HL-60 (cell line): ENCODE measurements at regions not wholly inside any gene's neighbourhood (a gene's known extent, or its start where the extent isn't known, plus 50 kb on each side); places are given as distances from the start of the nearest gene placed in this dataset.

Experiments used
- DNase-seq, 2 experiments: peaks; one replicate each; pipeline ENCODE4 v3.0.0-alpha.2; 2010 to 2020; ENCODE audit warnings: low read depth in 1 of 2, low spot score in 1 of 2
- H3K27ac ChIP-seq: fragments of 250-450 bp; sonication (Bioruptor Pico); replicated peaks from 2 replicates; pipeline ENCODE4 v1.5.1; 2020; ENCODE audit warnings: mild to moderate bottlenecking, moderate library complexity
- H3K27me3 ChIP-seq: fragments of 250-450 bp; sonication (Bioruptor Pico); 2 replicates; pipeline ENCODE4 v1.5.1; 2021; ENCODE audit warnings: mild to moderate bottlenecking, moderate library complexity; ENCODE audit not compliant: insufficient read depth, poor library complexity, severe bottlenecking
- H3K4me3 ChIP-seq: replicated peaks from 2 replicates; pipeline ENCODE4 v1.5.1; 2011; ENCODE audit warnings: mild to moderate bottlenecking, control low read depth, low read length; ENCODE audit not compliant: insufficient read depth
- GABPA ChIP-seq: IDR thresholded peaks from 2 replicates; pipeline ENCODE4 v1.6.1; 2012; ENCODE audit warnings: low read depth
- POLR2AphosphoS5 ChIP-seq: IDR thresholded peaks from 2 replicates; pipeline ENCODE4 v1.6.1; 2012; ENCODE audit warnings: low read depth
- SPI1 ChIP-seq: IDR thresholded peaks from 2 replicates; pipeline ENCODE4 v1.6.1; 2012; ENCODE audit warnings: low read depth, mild to moderate bottlenecking, borderline replicate concordance
- TF ChIP-seq, protein P1 (sequence below): IDR thresholded peaks from 2 replicates; pipeline ENCODE4 v1.6.1; 2012; ENCODE audit warnings: low read depth; ENCODE audit not compliant: insufficient replicate concordance
- TF ChIP-seq, protein P2 (sequence below): IDR thresholded peaks from one replicate; pipeline ENCODE4 v1.5.1; 2011; ENCODE audit warnings: low read length, control low read depth, inconsistent platforms; ENCODE audit not compliant: insufficient read depth

DNA sequence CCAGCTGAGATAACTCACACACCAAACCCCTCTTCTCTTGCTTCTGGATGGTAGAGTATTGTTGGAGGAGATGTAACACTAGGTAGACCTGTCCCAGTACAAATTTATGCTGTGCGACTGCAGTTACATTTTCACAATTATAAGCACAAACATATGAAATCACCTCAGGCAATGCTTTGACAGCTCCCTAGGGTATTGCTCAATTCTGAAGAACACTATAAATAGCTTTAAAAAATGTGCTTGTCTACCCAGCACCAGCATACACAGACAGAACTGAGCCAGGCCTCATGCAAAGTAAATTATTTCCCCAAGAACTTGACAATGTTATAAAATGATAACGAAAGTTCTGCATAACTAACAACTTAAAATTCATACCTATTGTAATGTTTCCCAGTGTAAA, 1999.1 kb upstream of the ADGRL3 start:
- no peak for DNase-seq
- H3K4me3 ChIP-seq: no peak overlapping the region
- TF ChIP-seq POLR2AphosphoS5 (no peak), GABPA (no peak), SPI1 (no peak)
- TF ChIP-seq, protein P1, sequence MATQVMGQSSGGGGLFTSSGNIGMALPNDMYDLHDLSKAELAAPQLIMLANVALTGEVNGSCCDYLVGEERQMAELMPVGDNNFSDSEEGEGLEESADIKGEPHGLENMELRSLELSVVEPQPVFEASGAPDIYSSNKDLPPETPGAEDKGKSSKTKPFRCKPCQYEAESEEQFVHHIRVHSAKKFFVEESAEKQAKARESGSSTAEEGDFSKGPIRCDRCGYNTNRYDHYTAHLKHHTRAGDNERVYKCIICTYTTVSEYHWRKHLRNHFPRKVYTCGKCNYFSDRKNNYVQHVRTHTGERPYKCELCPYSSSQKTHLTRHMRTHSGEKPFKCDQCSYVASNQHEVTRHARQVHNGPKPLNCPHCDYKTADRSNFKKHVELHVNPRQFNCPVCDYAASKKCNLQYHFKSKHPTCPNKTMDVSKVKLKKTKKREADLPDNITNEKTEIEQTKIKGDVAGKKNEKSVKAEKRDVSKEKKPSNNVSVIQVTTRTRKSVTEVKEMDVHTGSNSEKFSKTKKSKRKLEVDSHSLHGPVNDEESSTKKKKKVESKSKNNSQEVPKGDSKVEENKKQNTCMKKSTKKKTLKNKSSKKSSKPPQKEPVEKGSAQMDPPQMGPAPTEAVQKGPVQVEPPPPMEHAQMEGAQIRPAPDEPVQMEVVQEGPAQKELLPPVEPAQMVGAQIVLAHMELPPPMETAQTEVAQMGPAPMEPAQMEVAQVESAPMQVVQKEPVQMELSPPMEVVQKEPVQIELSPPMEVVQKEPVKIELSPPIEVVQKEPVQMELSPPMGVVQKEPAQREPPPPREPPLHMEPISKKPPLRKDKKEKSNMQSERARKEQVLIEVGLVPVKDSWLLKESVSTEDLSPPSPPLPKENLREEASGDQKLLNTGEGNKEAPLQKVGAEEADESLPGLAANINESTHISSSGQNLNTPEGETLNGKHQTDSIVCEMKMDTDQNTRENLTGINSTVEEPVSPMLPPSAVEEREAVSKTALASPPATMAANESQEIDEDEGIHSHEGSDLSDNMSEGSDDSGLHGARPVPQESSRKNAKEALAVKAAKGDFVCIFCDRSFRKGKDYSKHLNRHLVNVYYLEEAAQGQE: no peak
- TF ChIP-seq, protein P2, sequence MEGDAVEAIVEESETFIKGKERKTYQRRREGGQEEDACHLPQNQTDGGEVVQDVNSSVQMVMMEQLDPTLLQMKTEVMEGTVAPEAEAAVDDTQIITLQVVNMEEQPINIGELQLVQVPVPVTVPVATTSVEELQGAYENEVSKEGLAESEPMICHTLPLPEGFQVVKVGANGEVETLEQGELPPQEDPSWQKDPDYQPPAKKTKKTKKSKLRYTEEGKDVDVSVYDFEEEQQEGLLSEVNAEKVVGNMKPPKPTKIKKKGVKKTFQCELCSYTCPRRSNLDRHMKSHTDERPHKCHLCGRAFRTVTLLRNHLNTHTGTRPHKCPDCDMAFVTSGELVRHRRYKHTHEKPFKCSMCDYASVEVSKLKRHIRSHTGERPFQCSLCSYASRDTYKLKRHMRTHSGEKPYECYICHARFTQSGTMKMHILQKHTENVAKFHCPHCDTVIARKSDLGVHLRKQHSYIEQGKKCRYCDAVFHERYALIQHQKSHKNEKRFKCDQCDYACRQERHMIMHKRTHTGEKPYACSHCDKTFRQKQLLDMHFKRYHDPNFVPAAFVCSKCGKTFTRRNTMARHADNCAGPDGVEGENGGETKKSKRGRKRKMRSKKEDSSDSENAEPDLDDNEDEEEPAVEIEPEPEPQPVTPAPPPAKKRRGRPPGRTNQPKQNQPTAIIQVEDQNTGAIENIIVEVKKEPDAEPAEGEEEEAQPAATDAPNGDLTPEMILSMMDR: no peak
- no peaks in the 10 kb centered on the region for H3K27me3 ChIP-seq
- H3K27ac ChIP-seq: no peak overlapping the region

DNA sequence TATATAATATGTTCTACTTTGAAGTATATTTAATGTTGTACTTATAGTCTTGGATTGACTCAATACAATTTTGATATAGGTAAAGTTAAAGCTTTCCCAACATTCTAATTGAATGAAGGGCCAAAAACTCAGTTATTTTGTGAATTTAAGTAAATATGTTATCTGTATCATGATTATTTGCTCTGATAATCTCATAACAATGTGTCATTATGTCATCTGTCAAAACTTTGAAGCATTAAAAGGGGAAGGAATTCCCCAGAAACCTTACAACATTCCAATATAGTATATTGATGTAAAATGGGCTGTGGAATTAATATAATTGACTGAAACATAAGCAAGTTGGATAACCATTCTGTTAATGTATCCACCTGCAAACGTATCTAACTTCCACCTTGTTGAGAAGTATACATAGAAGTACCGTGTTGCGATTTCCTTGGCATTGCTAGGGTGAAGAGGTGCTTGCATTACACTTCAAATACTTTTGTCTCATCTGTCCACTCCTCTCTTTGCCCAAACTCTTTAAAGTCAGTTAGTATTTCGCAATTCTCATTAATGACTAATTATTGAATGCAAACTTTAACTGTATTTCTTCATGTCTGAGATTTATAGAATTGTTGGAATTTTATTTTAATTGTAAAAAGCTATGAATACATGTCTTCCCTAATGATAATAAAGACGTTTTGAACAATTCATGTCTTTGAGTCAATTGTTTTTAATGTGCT, 1982.1 kb upstream of the ADGRL3 start:
- Histone ChIP-seq H3K27me3 (no peaks in the 10 kb centered on the region), H3K27ac (no peak overlapping the region), H3K4me3 (no peak overlapping the region)
- DNase-seq: no peak
- no peak for TF ChIP-seq POLR2AphosphoS5
- TF ChIP-seq, protein P1: no peak

DNA sequence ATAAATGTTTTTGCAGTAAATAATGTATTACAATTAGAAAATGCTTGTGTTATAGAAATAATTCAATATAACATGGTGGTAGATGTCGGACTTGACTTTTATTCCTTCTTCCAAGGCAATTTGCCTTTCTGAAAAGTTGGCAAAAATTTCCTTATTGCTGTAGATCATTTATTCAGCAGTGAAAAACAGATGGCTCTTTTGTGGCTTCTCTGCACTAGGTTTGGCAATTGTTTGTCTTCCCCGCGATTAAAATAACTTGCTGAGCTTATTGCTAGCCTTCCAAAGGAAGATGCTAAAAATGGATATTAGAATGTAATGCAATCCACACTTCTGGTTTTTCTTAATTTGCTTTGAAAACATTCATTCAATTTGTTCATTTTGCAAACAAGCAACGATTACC, 1977.9 kb upstream of the ADGRL3 start:
- DNase-seq: no peak
- H3K27me3 ChIP-seq: no peaks in the 10 kb centered on the region
- no peak overlapping the region for H3K27ac ChIP-seq
- TF ChIP-seq, protein P2: no peak
- TF ChIP-seq, protein P1: no peak
- TF ChIP-seq POLR2AphosphoS5 (no peak), GABPA (no peak), SPI1 (no peak)
- H3K4me3 ChIP-seq: no peak overlapping the region
